Left lobe of liver (tissue), 2 donors: ENCODE measurements at regions not wholly inside any gene's neighbourhood (a gene's known extent, or its start where the extent isn't known, plus 50 kb on each side); places are given as distances from the start of the nearest gene placed in this dataset.
"Not testable (repeated sequence)": the region's sequence is repeated elsewhere in the genome, so short reads cannot be mapped to it uniquely, and the experiment has no call there.

Experiments
- ATAC-seq: fragments of 200-7000 bp; cut with Tn5 transposase; one replicate; pipeline ENCODE4 v1.9.1; 2020; ENCODE audit warnings: mild to moderate bottlenecking, moderate library complexity
- DNase-seq: peaks from one replicate; pipeline ENCODE4 v3.0.0-alpha.2; 2020; ENCODE audit warnings: low spot score
- donor health status: DM: no; HTN: no; CAD: no; lungs with moderate emphysema.
- donor health status: DM: no; HTN: yes; CAD: no.

- no peak for ATAC-seq
- DNase-seq: no peak
Observed at GRCh38 chr15:38614621-38615020, 50.0 kb upstream of the RASGRP1 start.

GRCh38 chr15:38617831-38618230 lies 53.2 kb upstream of the RASGRP1 start:
- ATAC-seq (no peak), DNase-seq (no peak)

DNA sequence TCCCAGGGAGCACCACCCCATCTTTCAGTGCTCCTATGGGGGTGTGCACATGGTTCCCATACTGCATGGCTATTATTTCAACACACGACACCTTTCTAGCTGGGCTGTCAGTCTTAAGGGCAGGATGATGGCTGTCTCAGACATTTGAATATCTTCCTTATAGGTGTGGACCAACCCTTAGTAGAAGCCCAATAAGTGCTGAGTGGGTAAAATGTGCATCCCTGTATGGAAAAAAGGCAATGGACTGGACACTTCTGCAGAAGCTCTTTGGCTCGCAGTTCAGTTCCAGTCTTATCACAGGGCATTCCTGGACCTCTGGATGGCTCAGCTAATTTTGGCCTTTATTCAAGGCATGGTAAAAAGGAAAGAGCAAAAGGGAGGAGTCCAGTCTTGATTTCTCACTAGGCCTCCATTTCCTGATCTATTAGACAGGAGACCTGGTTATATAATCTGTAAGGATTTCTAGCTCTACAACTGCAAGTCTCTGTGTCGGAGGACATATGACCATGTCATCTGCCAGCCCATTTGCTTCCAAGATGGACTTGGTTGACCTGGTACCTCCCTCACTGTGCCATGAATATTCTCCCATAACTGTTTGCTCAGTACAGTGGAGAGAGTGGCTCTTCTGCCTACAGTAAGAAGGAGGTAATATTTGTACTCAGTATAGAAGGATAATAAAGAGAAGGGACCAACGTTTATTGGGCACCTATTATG lies 53.8 kb upstream of the RASGRP1 start:
- ATAC-seq (no peak), DNase-seq (no peak)

DNA sequence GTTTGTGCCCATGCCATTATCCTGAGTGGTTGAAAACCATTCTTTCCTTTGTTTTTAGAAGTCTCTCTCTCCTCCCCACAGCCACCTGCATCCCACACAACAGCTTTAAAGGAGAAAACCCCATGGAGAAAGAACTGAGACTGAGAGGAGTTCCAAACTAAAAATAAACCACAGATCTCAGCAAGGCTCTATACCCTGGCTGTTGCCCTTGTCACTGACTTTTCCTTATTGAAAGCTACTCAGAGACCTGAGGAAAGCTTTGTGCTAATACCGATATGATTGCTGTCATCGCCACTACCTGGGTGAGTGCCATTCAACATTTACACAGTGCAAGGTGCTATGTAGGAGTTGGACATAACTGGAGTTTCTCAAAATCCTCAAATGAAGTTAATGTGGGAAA lies 55.5 kb upstream of the RASGRP1 start:
- no peak for ATAC-seq
- DNase-seq: no peak

- no peak for ATAC-seq
- DNase-seq: no peak
Observed at GRCh38 chr15:38620851-38621594, 56.4 kb upstream of the RASGRP1 start.

DNA sequence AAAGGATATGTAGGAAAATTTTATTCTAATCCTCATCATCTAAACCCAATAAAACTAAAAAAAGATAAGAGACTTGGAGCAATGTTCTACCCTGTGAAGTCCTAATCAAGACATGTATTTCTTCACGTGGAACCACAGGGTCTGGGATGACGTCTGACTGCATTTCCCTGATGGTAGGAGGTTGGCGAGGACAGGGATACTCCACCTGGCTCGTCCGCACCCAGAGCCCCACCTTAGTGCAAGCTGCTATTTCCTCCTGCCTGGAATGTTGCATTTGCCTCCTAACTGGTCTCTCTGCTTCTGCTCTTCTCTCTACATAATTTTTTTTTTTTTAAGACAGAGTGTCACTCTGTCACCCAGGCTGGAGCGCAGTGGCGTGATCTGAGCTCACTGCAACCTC lies 57.7 kb upstream of the RASGRP1 start:
- DNase-seq (no peak), ATAC-seq (no peak)

DNA sequence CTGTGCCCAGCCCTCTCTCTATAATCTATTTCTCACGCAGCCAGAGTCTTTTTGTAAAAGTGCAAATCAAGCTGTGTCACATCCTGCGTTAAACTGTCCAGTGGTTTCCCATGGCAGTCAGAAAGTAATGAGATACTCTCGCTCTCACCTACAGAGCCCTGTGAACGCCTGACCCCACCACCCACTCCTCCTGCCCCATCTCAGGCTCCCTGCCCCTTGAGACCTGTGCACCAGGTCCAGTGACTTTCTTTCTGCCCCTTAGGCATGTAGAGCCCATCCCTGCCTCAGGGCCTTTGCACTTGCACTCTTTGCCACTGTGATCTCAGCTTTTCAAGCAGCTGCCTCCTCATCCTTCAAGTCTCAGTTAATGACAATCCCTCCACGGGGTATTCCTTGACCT lies 58.3 kb upstream of the RASGRP1 start:
- ATAC-seq (no peak), DNase-seq (no peak)

- ATAC-seq: no peak
- DNase-seq: no peak
Observed at GRCh38 chr15:38623744-38624143, 59.1 kb upstream of the RASGRP1 start.

DNA sequence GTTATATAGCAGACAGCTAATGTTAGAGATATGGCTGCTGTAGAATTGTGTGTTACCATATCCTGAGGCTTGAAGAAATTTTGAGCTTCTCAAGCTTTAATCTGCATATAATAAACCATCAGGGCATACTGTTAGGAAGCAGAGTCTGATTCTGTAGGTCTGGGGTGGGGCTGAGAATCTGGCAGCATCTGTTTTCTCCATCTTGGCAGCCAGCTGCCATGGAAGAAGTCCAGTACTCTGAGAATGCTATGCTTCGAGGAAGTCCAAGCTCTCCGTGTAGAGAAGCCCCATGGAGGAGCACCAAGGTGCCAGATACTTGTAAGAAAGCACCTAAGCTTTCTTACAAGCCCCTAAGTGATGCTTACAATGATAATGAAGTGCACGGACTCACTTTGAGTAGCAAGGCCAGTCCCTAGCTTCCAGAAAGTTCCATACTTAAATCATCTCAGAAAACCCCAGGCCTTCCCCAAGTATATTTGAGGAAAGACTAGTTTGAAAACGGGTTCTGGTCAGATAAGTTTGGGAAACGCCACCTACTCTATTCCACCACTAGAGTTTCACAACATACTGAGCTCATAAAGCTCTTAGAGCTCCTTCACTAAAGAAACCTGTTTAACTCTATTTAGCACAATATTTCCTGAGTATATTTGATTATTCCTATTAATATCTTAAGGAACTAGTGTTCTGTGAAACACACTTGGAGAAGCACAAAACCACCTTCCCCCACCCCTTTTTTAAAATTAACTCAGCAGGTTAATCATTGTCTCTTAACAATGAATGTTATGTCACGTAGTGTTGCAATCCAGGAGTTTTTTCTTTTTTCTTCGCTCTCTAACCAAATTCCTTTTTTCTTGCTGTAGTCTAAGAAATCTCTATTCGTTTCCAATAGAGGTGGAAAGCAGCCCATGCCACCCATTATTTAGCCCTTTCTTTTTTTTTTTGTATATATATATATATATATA lies 59.9 kb upstream of the RASGRP1 start:
- DNase-seq: no peak
- ATAC-seq: no peak

- no peak for ATAC-seq
- no peak for DNase-seq
Observed at GRCh38 chr15:38625886-38626285, 61.3 kb upstream of the RASGRP1 start.

- ATAC-seq (peak; percentile 10), DNase-seq (no peak)
Observed at GRCh38 chr15:38626443-38627050, 61.9 kb upstream of the RASGRP1 start.

DNA sequence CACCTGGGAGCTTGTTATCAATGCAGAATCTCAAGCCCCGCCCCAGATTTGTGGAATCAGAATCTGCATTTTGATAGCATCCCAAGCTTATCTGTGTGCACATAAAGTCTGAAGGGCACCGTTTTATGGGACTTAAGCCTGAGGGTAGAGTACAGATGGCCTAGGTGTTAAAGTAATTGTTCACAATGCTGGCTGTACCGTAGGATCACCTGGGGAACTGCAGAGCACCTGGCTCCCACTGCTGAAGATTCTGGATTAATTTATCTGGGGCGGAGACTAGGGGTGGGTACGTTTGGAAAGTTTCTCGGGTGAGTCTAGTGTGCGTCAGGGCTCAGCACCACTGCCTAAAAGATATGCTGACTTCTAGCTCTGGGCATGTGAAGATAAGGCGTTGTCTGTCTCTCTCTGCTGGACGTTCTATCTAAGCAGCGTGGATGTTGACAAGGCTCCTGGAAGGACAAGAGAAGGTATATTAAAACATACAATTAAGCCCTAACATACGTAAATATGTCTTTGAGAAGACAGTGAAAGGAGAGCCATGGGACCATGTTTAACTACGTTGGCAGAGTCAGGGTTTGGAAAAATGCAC lies 63.2 kb upstream of the RASGRP1 start:
- DNase-seq (no peak), ATAC-seq (no peak)

DNA sequence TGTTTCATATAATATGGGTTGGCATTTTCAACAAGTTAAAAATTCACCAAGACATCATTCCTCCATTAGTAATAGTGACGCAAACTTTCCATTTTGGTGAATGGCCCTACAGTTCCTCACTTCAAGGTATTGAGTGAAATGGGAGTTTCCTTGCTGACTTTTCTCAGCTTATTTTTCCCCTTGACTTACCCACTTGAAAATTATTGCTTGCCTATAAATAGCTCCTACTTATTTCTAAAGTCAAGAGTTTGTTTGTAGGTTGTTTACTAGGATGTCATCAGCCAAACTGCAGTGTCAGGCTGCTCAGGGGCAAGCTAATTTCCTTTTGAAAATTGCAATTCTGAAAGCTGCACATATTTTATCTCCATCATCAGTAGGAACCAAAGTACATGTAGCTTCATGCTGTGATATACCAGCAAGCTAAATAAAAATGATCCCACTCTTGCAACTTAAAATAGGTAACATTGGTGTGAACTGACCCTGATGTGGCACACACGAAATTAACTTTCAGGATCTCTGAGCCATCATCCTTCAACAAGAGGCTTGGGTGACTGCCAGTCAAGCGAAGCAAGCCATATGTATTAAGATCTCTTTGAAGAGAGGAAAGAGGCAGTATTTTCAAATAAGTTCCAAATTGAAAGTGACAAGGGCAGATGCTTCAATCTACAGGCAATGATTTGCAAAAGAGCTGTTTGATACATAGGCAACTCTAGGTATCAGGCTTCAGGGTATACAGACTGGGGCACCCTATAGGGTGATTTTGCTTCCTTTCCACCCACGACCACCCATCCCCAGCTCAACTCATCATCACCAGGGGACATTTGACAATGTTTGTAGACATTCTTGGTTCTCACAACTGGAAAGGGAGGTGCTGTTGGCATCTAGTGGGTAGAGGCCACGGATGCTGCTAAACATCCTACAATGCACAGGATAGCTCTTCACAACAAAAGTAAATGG lies 66.8 kb upstream of the RASGRP1 start:
- DNase-seq: no peak
- ATAC-seq: no peak

DNA sequence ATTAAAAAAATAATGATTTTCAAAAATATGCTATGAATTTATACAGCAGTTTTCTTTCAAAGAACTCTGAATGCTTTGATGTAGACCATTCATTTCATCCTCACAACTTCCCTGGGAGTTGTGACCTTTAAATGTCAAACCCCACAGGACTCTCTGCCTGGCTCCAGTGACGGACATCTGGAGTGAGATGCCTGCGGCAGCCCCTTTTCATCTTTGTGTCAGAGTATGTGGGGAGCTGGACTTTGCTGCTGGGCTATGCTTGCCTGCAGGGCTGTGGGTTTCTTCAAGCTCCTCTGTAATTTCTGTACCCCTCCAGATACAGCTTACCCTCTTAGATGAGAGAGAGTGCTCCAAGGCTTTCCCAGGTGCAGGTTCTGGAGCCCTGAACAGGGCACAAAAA lies 70.6 kb upstream of the RASGRP1 start:
- DNase-seq (no peak), ATAC-seq (no peak)

GRCh38 chr15:38636597-38636996 lies 72.0 kb upstream of the RASGRP1 start:
- DNase-seq: no peak
- no peak for ATAC-seq

DNA sequence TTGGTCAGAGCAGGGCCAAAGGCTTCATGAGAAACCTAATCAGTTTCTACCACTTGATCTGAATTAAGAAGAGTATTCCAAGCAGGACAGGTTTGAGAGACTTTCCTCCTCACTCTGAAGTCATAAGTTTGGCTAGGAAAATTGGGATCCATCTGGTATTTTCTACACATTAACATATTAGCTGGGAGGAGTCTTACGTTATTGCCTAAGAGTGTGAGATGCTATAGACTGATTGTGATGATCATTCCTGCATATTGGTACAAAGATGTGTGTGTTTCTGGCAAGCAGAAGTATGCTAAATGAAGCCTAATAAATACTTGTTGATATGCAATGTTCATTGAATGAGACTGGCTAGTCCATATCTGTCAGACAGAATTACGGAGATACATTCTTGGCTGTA lies 73.5 kb upstream of the RASGRP1 start:
- ATAC-seq (no peak), DNase-seq (no peak)

DNA sequence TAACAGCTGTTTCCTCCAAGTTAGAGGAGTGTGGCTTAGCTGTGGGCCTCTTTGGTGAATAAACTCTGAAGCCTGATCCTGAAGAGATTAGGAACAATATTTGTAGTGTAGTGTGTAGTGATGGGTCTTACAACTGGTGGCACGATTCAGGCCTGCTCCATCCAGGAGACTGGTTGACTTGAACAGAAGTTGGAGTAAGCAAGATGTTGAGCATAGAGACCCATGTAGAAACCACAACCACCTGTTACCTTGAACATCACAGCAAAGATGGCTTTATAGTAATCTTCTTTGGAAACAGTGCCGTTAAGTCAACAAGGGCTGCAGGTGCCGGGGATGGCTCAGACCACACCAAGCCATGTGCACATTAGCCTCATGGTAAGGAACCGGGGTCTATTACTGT lies 74.2 kb upstream of the RASGRP1 start:
- DNase-seq (no peak), ATAC-seq (no peak)

DNA sequence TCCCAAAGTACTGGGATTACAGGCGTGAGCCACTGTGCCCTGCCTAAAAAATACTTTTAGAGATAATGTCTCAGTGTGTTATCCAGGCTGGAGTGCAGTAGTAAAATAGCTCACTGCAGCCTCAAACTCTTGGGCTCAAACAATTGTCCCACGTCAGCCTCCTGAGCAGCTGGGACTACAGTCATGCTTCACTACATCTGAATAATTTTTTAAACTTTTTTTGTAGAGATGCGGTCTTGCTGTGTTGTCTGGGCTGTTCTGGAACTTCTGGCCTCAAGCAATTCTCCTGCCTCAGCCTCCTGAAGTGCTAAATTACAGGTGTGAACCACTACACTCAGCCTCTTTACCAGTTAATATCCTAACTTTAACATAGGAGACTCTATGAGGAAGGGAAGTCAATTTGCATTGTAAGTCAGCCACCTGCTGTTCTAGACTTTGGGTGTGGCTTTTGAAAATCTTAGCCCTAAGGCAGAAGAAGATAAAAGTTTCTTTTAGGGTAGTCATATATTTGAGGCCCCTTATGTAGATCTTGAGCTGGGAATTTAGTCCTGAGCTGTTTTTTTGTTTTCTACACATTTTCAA lies 78.2 kb upstream of the RASGRP1 start:
- ATAC-seq (no peak), DNase-seq (no peak)

DNA sequence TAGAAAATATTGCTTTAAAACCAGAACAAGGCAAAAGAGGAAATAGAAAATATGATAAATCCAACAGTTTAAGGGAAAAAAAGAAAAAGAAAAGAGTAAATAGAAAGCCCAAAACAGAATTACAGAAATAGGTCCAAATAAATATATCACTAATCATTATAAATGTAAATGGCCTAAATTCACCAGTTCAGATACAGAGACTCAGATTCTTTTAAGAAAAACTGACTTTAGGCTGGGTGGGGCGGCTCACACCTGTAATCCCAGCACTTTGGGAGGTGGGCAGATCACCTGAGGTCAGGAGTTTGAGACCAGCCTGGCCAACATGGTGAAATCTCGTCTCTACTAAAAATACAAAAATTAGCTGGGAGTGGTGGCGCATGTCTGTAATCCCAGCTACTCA lies 79.7 kb upstream of the RASGRP1 start:
- DNase-seq, ATAC-seq: not testable (repeated sequence)
